ENCODE measurements at regions not wholly inside any gene's neighbourhood (a gene's known extent, or its start where the extent isn't known, plus 50 kb on each side); places are given as distances from the start of the nearest gene placed in this dataset.

GRCh38 chr1:73910062-73910461 is 287.9 kb downstream of the LRRIQ3 start:
- TF ChIP-seq Cebpa-rat (IDR thresholded peaks at IDR 0.05) = no peak
- Histone ChIP-seq H3K4me1 (peaks cover 0 to 6% (median 0%) of the 10 kb centered on the region in 10 experiments; a peak in 4 of 20 replicates), H4K20me1 (no peaks in the 10 kb centered on the region)

GRCh38 chr1:73909043-73909562 is 288.9 kb downstream of the LRRIQ3 start:
- no peaks in the 10 kb centered on the region for H4K20me1 ChIP-seq
- no peaks in the 10 kb centered on the region for H3K27me3 ChIP-seq
- no peak for TF ChIP-seq Cebpa-rat (IDR thresholded peaks at IDR 0.05)
- H3K27ac ChIP-seq = no peak overlapping the region
- H3K9me3 ChIP-seq (replicated peaks in 1 of 11) = peaks cover 0 to 15% (median 8%) of the 10 kb centered on the region in 11 experiments; a peak in 10 of 22 replicates
- no peak overlapping the region for H3K4me3 ChIP-seq
- no peaks in the 10 kb centered on the region for H3K36me3 ChIP-seq
- no peak overlapping the region for H3K4me2 ChIP-seq
- peaks cover 0 to 6% (median 0%) of the 10 kb centered on the region in 10 experiments; a peak in 4 of 20 replicates for H3K4me1 ChIP-seq
- H3K9ac ChIP-seq = no peak overlapping the region

More at GRCh38 chr1:73910062-73910461, 287.9 kb downstream of the LRRIQ3 start:
- H3K9me3 ChIP-seq (replicated peaks in 1 of 11) = peaks cover 0 to 15% (median 8%) of the 10 kb centered on the region in 11 experiments; a peak in 10 of 22 replicates
- H3K4me2 ChIP-seq = no peak overlapping the region
- no peaks in the 10 kb centered on the region for H3K27me3 ChIP-seq
- H3K36me3 ChIP-seq = no peaks in the 10 kb centered on the region
- H3K9ac ChIP-seq = no peak overlapping the region
- H3K27ac ChIP-seq = no peak overlapping the region
- no peak overlapping the region for H3K4me3 ChIP-seq

DNA sequence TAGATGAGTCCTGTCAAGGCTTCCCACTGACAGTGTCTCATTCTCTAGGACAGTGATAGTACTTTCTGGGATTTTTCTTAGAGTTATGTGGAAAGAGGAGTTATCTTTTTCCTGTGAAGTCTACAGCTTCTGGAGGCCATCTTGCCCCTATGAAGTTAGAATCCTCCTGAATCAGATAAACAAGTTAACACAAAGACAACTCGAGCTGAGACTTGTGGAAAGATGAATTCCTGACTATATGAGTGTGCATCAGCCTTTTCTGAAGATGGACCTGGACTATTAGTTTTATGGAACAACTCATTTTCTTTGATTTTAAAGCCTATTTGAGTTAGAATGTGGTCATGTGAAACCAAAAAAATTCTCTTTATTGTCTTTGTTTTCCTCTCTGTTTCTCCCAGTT is 290.9 kb downstream of the LRRIQ3 start:
- no peak overlapping the region for H3K4me2 ChIP-seq
- H3K4me1 ChIP-seq = peaks cover 0 to 6% (median 0%) of the 10 kb centered on the region in 10 experiments; a peak in 6 of 20 replicates
- H3K27me3 ChIP-seq = no peaks in the 10 kb centered on the region
- H3K9ac ChIP-seq = no peak overlapping the region
- peaks cover 0 to 3% (median 0%) of the 10 kb centered on the region in 11 experiments; a peak in 1 of 22 replicates for H3K9me3 ChIP-seq (replicated peaks in 1 of 11)
- no peak overlapping the region for H3K27ac ChIP-seq
- no peak overlapping the region for H3K4me3 ChIP-seq
- H4K20me1 ChIP-seq = no peaks in the 10 kb centered on the region
- TF ChIP-seq Cebpa-rat (IDR thresholded peaks at IDR 0.05) = no peak
- no peaks in the 10 kb centered on the region for H3K36me3 ChIP-seq

DNA sequence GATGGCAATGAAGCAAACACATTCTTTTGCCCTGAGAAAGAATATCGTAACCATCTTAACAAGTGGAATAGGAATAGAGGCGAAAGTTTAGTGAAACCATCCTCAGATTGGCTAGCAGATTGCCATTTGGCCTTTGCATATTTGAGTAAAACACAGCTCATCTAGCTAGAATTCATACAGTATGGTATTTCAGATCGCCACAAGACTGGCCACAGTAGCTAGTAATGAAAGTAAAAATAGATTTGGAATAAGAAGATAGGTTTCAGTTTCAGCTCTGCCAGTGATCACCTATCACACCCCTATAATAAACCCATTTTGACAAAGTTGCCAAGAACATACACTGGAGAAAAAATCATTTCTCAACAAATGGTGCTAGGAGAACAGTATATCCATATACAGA is 294.9 kb downstream of the LRRIQ3 start:
- no peak for TF ChIP-seq Cebpa-rat (IDR thresholded peaks at IDR 0.05)
- H3K27ac ChIP-seq = no peak overlapping the region
- H3K4me1 ChIP-seq = peaks cover 0 to 8% (median 0%) of the 10 kb centered on the region in 10 experiments; a peak in 6 of 20 replicates
- H3K4me2 ChIP-seq = no peak overlapping the region
- no peak overlapping the region for H3K4me3 ChIP-seq
- H3K27me3 ChIP-seq = no peaks in the 10 kb centered on the region
- no peaks in the 10 kb centered on the region for H4K20me1 ChIP-seq
- no peak overlapping the region for H3K9ac ChIP-seq
- no peaks in the 10 kb centered on the region for H3K36me3 ChIP-seq
- no peaks in the 10 kb centered on the region for H3K9me3 ChIP-seq (replicated peaks in 1 of 11)

DNA sequence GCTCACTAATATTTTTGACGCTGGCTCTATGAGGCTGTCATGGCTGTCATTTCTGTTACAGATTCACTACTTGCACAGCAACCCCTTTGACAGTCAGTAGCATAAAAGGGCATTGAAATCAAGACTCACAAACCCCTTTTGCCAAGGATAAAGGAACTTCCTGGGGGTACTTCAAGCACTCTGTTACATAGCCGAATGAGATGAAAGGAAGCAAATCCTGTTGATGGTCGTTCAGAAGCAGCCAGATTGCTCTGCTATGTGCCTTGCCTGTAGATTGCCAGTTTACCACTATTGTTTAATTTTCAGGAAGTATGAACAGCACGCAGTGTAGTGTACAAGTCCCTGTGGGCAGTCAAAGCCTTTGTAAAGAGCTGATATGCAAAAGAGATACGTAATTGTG is 296.2 kb downstream of the LRRIQ3 start:
- TF ChIP-seq Cebpa-rat (IDR thresholded peaks at IDR 0.05) = no peak
- no peak overlapping the region for H3K27ac ChIP-seq
- no peaks in the 10 kb centered on the region for H3K9me3 ChIP-seq (replicated peaks in 1 of 11)
- H3K9ac ChIP-seq = no peak overlapping the region
- H3K4me2 ChIP-seq = peak overlapping the region in 1 of 11 experiments; percentile 5; a peak in 4 of 22 replicates
- H3K27me3 ChIP-seq = no peaks in the 10 kb centered on the region
- H3K4me1 ChIP-seq = peaks cover 0 to 8% (median 0%) of the 10 kb centered on the region in 10 experiments; a peak in 6 of 20 replicates
- no peaks in the 10 kb centered on the region for H3K36me3 ChIP-seq
- H4K20me1 ChIP-seq = no peaks in the 10 kb centered on the region
- H3K4me3 ChIP-seq = no peak overlapping the region

DNA sequence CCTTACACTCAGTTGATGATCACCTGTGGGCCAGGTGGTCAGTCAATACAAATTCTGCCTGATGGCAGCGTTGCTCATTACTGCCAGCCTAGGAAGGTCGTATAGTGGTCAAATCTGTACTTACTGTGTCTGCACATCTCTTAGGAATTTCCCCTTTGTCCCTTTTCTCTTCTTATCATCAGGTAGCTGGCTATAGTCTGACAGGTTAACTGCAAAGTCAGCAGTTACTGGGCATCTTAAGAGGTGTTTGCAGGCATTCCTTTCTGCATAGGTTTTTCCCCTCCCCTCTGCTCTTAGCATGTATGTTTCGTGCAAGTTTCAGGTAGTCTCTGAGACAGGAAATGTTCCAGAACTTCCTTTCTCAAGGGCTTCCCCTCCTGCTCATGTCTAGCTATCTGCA is 298.7 kb downstream of the LRRIQ3 start:
- H3K9ac ChIP-seq = no peak overlapping the region
- no peak overlapping the region for H3K4me2 ChIP-seq
- no peaks in the 10 kb centered on the region for H3K9me3 ChIP-seq (replicated peaks in 1 of 11)
- no peaks in the 10 kb centered on the region for H3K36me3 ChIP-seq
- peaks cover 0 to 5% (median 0%) of the 10 kb centered on the region in 10 experiments; a peak in 4 of 20 replicates for H3K4me1 ChIP-seq
- TF ChIP-seq Cebpa-rat (IDR thresholded peaks at IDR 0.05) = no peak
- no peaks in the 10 kb centered on the region for H3K27me3 ChIP-seq
- H4K20me1 ChIP-seq = no peaks in the 10 kb centered on the region
- H3K27ac ChIP-seq = no peak overlapping the region
- H3K4me3 ChIP-seq = no peak overlapping the region

DNA sequence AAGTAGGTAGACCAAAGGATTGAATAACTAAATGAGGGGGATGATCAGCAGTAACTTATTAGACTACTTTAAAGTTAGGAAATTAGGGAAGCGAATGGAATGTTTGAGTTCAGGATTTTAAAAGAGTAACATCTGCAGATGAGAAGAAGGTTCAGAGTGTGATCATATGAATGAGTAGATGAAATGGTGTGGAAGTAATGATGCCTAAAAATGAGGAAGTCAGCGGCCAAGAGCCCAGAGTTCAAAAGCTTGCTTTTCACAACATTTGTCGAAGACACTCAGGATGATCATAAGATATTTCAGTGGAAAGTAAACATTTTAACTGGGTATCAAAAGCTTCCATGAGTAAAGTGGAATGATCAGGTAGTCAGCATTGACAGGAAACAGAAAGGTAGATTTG is 299.4 kb downstream of the LRRIQ3 start:
- no peaks in the 10 kb centered on the region for H3K9me3 ChIP-seq (replicated peaks in 1 of 11)
- H3K9ac ChIP-seq = no peak overlapping the region
- no peaks in the 10 kb centered on the region for H4K20me1 ChIP-seq
- no peaks in the 10 kb centered on the region for H3K27me3 ChIP-seq
- no peaks in the 10 kb centered on the region for H3K36me3 ChIP-seq
- no peak for TF ChIP-seq Cebpa-rat (IDR thresholded peaks at IDR 0.05)
- no peak overlapping the region for H3K4me2 ChIP-seq
- no peak overlapping the region for H3K4me3 ChIP-seq
- H3K27ac ChIP-seq = no peak overlapping the region
- peaks cover 0 to 5% (median 0%) of the 10 kb centered on the region in 10 experiments; a peak in 4 of 20 replicates for H3K4me1 ChIP-seq

GRCh38 chr1:73887412-73887811 is 310.6 kb downstream of the LRRIQ3 start:
- H3K4me2 ChIP-seq = no peak overlapping the region
- H4K20me1 ChIP-seq = no peaks in the 10 kb centered on the region
- TF ChIP-seq Cebpa-rat (IDR thresholded peaks at IDR 0.05) = no peak
- H3K4me1 ChIP-seq = no peaks in the 10 kb centered on the region
- no peak overlapping the region for H3K9ac ChIP-seq
- no peak overlapping the region for H3K27ac ChIP-seq
- H3K36me3 ChIP-seq = no peaks in the 10 kb centered on the region
- no peak overlapping the region for H3K4me3 ChIP-seq
- no peaks in the 10 kb centered on the region for H3K27me3 ChIP-seq
- H3K9me3 ChIP-seq (replicated peaks in 1 of 11) = no peaks in the 10 kb centered on the region

- no peak for TF ChIP-seq Cebpa-rat (IDR thresholded peaks at IDR 0.05)
- Histone ChIP-seq H4K20me1 (no peaks in the 10 kb centered on the region), H3K9me3 (replicated peaks in 1 of 11) (no peaks in the 10 kb centered on the region), H3K27me3 (no peaks in the 10 kb centered on the region), H3K4me1 (no peaks in the 10 kb centered on the region), H3K27ac (no peak overlapping the region), H3K4me2 (no peak overlapping the region), H3K4me3 (no peak overlapping the region), H3K36me3 (no peaks in the 10 kb centered on the region), H3K9ac (no peak overlapping the region)
Measured at GRCh38 chr1:73886716-73887115, 311.3 kb downstream of the LRRIQ3 start.

GRCh38 chr1:73874806-73875205 is 323.2 kb downstream of the LRRIQ3 start:
- Histone ChIP-seq H3K4me3 (no peak overlapping the region), H3K27me3 (no peaks in the 10 kb centered on the region), H3K9ac (no peak overlapping the region), H4K20me1 (no peaks in the 10 kb centered on the region), H3K36me3 (no peaks in the 10 kb centered on the region), H3K4me1 (peaks cover 0 to 19% (median 13%) of the 10 kb centered on the region in 10 experiments; a peak in 10 of 20 replicates), H3K4me2 (no peak overlapping the region), H3K9me3 (replicated peaks in 1 of 11) (no peaks in the 10 kb centered on the region), H3K27ac (no peak overlapping the region)
- no peak for TF ChIP-seq Cebpa-rat (IDR thresholded peaks at IDR 0.05)
